GM21737 (cell line): ENCODE measurements at regions not wholly inside any gene's neighbourhood (a gene's known extent, or its start where the extent isn't known, plus 50 kb on each side); places are given as distances from the start of the nearest gene placed in this dataset.
A peak's percentile ranks its signal among the peaks of the same experiment; 100 is the strongest.

ENCODE experiments used
- ATAC-seq: cut with Tn5 transposase; IDR thresholded peaks from one replicate; pipeline ENCODE4 v1.9.1; 2021; ENCODE audit warnings: mild to moderate bottlenecking, moderate library complexity; ENCODE audit not compliant: unreplicated experiment

- ATAC-seq: no peak
These were observed 352.3 kb upstream of the KLF6 start for GRCh38 chr10:4137299-4137698.

- ATAC-seq: peak; percentile 84
These were observed 351.1 kb upstream of the KLF6 start for GRCh38 chr10:4136121-4136520.

- ATAC-seq: no peak
These were observed 347.2 kb upstream of the KLF6 start for GRCh38 chr10:4132216-4132556.

- ATAC-seq: peak; percentile 50
These were observed 346.6 kb upstream of the KLF6 start for GRCh38 chr10:4131407-4132215.

GRCh38 chr10:4130685-4131084 lies 345.7 kb upstream of the KLF6 start:
- no peak for ATAC-seq

GRCh38 chr10:4129866-4130477 lies 345.0 kb upstream of the KLF6 start:
- no peak for ATAC-seq

GRCh38 chr10:4127518-4128315 lies 342.7 kb upstream of the KLF6 start:
- peak; percentile 54 for ATAC-seq

- no peak for ATAC-seq
These were observed 340.8 kb upstream of the KLF6 start for GRCh38 chr10:4125776-4126175.

- peak; percentile 60 for ATAC-seq
These were observed 336.7 kb upstream of the KLF6 start for GRCh38 chr10:4121502-4122380.

- ATAC-seq: no peak
These were observed 335.3 kb upstream of the KLF6 start for GRCh38 chr10:4120096-4120853.

GRCh38 chr10:4119107-4119506 lies 334.1 kb upstream of the KLF6 start:
- ATAC-seq: no peak

GRCh38 chr10:4117604-4118003 lies 332.6 kb upstream of the KLF6 start:
- ATAC-seq: no peak

GRCh38 chr10:4111643-4112042 lies 326.6 kb upstream of the KLF6 start:
- no peak for ATAC-seq

GRCh38 chr10:4109469-4109868 lies 324.5 kb upstream of the KLF6 start:
- no peak for ATAC-seq

- no peak for ATAC-seq
These were observed 323.7 kb upstream of the KLF6 start for GRCh38 chr10:4108693-4109092.

GRCh38 chr10:4107285-4107851 lies 322.4 kb upstream of the KLF6 start:
- ATAC-seq: no peak

GRCh38 chr10:4103603-4104002 lies 318.6 kb upstream of the KLF6 start:
- no peak for ATAC-seq

- no peak for ATAC-seq
These were observed 317.9 kb upstream of the KLF6 start for GRCh38 chr10:4102802-4103344.

- ATAC-seq: no peak
These were observed 317.1 kb upstream of the KLF6 start for GRCh38 chr10:4101918-4102654.
